ENCODE measurements at regions not wholly inside any gene's neighbourhood (a gene's known extent, or its start where the extent isn't known, plus 50 kb on each side); places are given as distances from the start of the nearest gene placed in this dataset.

DNA sequence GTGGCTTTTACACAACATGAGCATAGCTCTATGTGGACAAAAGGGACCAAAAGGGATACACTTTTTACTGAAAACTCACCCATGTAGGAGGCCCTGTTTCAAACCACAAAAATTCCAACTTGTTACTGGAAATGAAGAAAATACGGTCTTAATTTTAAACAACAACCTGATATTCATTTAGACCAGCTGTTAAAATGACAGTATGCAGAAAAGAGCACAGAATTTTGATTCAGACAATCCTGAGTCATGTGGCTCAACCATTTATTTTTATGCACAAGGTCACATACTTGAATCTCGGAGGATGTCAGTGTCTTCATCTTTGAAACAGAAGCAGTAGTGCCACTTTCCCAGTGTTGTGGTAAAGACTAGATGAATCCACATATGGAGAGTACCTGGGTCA lies 426.5 kb upstream of the NFE2L3 start:
- no peaks in the 10 kb centered on the region for H3K4me1 Mint-ChIP-seq (ENCODE audit: low read depth)
- intact Hi-C loops (cut with micrococcal nuclease) = no loop called here
- no peak overlapping the region for H3K27ac Mint-ChIP-seq
- POLR2A ChIA-PET = no interaction called here
- H3K27me3 Mint-ChIP-seq = no peaks in the 10 kb centered on the region
- no peaks in the 10 kb centered on the region for H3K36me3 Mint-ChIP-seq (ENCODE audit: low read depth)
- TF ChIP-seq, protein P1, sequence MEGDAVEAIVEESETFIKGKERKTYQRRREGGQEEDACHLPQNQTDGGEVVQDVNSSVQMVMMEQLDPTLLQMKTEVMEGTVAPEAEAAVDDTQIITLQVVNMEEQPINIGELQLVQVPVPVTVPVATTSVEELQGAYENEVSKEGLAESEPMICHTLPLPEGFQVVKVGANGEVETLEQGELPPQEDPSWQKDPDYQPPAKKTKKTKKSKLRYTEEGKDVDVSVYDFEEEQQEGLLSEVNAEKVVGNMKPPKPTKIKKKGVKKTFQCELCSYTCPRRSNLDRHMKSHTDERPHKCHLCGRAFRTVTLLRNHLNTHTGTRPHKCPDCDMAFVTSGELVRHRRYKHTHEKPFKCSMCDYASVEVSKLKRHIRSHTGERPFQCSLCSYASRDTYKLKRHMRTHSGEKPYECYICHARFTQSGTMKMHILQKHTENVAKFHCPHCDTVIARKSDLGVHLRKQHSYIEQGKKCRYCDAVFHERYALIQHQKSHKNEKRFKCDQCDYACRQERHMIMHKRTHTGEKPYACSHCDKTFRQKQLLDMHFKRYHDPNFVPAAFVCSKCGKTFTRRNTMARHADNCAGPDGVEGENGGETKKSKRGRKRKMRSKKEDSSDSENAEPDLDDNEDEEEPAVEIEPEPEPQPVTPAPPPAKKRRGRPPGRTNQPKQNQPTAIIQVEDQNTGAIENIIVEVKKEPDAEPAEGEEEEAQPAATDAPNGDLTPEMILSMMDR (IDR thresholded peaks at IDR 0.05) = no peak
- DNase-seq = no peak
- H3K4me3 Mint-ChIP-seq = no peak overlapping the region
- no peak for ATAC-seq
- CTCF ChIA-PET = no interaction called here
- no peaks in the 10 kb centered on the region for H3K9me3 Mint-ChIP-seq

DNA sequence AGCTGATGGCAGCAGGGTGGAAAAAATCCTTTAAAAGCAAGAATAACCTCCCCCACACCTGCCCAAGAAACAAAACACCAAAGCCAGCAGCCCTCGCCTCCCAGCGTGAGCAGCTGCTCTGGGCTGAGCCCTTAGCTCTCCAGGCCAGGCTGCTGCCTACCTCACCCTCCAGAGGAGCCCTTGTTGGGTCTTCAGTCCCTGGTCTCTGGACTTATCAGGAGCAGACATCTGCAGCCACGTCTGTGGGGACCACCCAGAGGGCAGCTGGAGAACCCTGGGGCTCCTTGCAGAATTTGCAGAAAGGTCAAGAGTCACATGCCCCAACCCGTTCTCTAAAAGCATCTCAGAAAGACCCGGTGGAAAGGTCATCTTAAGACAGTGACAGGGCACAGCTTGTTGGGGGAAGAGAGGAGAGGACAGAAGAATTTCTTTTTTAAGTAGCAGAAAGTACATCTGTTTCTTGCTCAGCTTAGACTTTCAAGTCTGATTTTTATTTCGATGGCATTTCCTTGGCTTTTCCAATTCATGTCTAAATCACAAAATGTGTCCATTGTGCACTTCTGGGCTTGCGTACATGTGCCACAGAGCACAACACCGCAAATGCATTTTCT lies 425.7 kb upstream of the NFE2L3 start:
- DNase-seq (no peak), ATAC-seq (no peak)
- no peaks in the 10 kb centered on the region for H3K9me3 Mint-ChIP-seq
- TF ChIP-seq, protein P1 (IDR thresholded peaks at IDR 0.05) = no peak
- ChIA-PET POLR2A (no interaction called here), CTCF (no interaction called here)
- H3K27ac Mint-ChIP-seq = no peak overlapping the region
- no peaks in the 10 kb centered on the region for H3K4me1 Mint-ChIP-seq (ENCODE audit: low read depth)
- H3K27me3 Mint-ChIP-seq = no peaks in the 10 kb centered on the region
- intact Hi-C loops (cut with micrococcal nuclease) = no loop called here
- H3K36me3 Mint-ChIP-seq (ENCODE audit: low read depth) = no peaks in the 10 kb centered on the region
- no peak overlapping the region for H3K4me3 Mint-ChIP-seq

DNA sequence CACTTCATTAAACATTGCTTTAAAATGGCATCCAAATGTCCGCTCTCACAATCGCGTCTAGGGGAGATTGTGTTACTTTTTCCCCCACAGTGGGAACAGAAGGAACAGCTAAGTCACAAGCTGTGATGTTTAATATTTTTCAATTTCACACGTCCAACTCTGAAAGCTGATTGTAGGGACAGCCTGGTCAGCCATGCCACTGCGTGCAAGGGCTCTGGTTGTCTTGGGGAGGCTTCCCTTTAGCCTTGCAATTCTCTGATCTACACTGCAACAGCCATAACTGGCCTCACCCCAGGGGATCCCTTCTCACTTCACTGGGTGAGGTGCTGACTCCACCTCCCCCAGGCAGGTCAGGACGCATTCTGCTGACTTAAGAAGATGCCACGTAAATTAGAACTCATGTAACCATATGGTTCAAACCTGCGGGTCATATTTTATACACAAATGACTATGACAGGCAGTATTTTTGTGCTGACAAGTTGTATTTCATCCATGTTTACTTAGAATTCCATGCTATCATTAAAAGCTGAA lies 425.2 kb upstream of the NFE2L3 start:
- ATAC-seq = no peak
- intact Hi-C loops (cut with micrococcal nuclease) = no loop called here

DNA sequence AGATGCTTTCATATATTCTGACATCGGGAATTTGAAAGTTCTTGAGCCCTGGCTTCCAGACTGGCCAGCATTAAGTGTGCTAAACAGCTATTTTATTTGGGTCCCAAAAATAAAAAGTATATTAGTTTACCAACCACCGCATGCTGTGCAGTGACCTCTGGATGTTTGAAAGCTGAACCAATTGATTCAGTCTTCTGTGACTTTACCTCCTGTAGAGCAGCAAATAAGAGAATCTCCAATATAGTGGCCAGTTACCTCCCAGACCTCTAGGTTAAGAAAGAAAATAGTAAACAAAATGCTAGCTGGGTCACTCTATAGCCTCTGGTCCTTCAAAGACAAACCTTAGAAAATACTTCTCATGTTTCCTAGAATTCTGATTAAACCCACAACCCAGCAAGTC lies 424.6 kb upstream of the NFE2L3 start:
- Mint-ChIP-seq H3K4me1 (ENCODE audit: low read depth) (no peaks in the 10 kb centered on the region), H3K27me3 (no peaks in the 10 kb centered on the region), H3K36me3 (ENCODE audit: low read depth) (no peaks in the 10 kb centered on the region), H3K9me3 (no peaks in the 10 kb centered on the region), H3K27ac (no peak overlapping the region), H3K4me3 (no peak overlapping the region)
- no peak for ATAC-seq
- CTCF ChIA-PET = interaction anchor here (0.8 kb wide), 1 partner anchor 15 kb away, joined by 3 read pairs; no protein-coding TSS in a partner anchor
- DNase-seq = no peak
- intact Hi-C loops (cut with micrococcal nuclease) = no loop called here
- POLR2A ChIA-PET = no interaction called here
- TF ChIP-seq, protein P1 (IDR thresholded peaks at IDR 0.05) = no peak

More for the DNA sequence above, 425.2 kb upstream of the NFE2L3 start:
- H3K27ac Mint-ChIP-seq = no peak overlapping the region
- ChIA-PET CTCF (interaction anchor here (0.8 kb wide), 1 partner anchor 14 kb away, joined by 3 read pairs; no protein-coding TSS in a partner anchor), POLR2A (no interaction called here)
- no peaks in the 10 kb centered on the region for H3K36me3 Mint-ChIP-seq (ENCODE audit: low read depth)
- H3K4me3 Mint-ChIP-seq = no peak overlapping the region
- H3K9me3 Mint-ChIP-seq = no peaks in the 10 kb centered on the region
- H3K4me1 Mint-ChIP-seq (ENCODE audit: low read depth) = no peaks in the 10 kb centered on the region
- no peak for DNase-seq
- no peaks in the 10 kb centered on the region for H3K27me3 Mint-ChIP-seq
- TF ChIP-seq, protein P1 (IDR thresholded peaks at IDR 0.05) = no peak

DNA sequence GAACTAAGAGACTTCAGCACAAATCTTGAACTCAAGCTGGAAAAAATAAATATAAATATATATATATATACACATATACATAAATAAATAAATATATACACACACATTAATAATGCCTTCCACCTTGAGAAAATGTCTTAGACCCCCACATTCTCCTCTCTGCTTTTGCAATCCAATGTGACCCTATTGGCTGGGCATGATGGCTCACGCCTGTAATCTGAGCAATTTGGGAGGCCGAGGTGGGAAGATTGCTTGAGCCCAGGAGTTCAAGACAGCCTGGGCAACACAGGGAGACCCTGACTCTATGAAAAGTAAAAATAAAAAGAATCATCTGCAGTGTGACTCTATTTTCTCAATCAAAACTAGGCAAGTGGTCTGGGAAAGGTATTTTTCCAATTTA lies 424.1 kb upstream of the NFE2L3 start:
- DNase-seq (no peak), ATAC-seq (no peak)
- intact Hi-C loops (cut with micrococcal nuclease) = no loop called here
- Mint-ChIP-seq H3K27me3 (no peaks in the 10 kb centered on the region), H3K4me1 (ENCODE audit: low read depth) (no peaks in the 10 kb centered on the region), H3K36me3 (ENCODE audit: low read depth) (no peaks in the 10 kb centered on the region), H3K27ac (no peak overlapping the region), H3K4me3 (no peak overlapping the region), H3K9me3 (no peaks in the 10 kb centered on the region)
- POLR2A ChIA-PET = no interaction called here
- TF ChIP-seq, protein P1 (IDR thresholded peaks at IDR 0.05) = no peak
- CTCF ChIA-PET = interaction anchor here (0.8 kb wide), 1 partner anchor 16 kb away, joined by 3 read pairs; no protein-coding TSS in a partner anchor

Measured in activated CD8-positive, alpha-beta T cell treated with anti-CD3 and anti-CD28 coated beads for 36 hours (primary cell).